ENCODE measurements at regions not wholly inside any gene's neighbourhood (a gene's known extent, or its start where the extent isn't known, plus 50 kb on each side); places are given as distances from the start of the nearest gene placed in this dataset.

- Histone ChIP-seq H3K9ac (ENCODE audit: low read depth in 1 of 2, low read length in 2 of 2) (no peak overlapping the region), H3K4me3 (ENCODE audit: low read length in 2 of 2) (no peak overlapping the region), H3K36me3 (ENCODE audit: control insufficient read depth in 2 of 2, insufficient read depth in 2 of 2, low read length in 2 of 2) (no peaks in the 10 kb centered on the region), H3K9me3 (ENCODE audit: control insufficient read depth in 2 of 2, low read length in 2 of 2) (no peaks in the 10 kb centered on the region), H3K27me3 (ENCODE audit: control insufficient read depth in 2 of 2, insufficient read depth in 2 of 2, low read length in 2 of 2) (no peaks in the 10 kb centered on the region), H3K27ac (ENCODE audit: low read depth in 2 of 2, low read length in 2 of 2) (no peak overlapping the region), H3K4me1 (ENCODE audit: control insufficient read depth in 2 of 2, insufficient read depth in 2 of 2, low read length in 2 of 2) (no peaks in the 10 kb centered on the region)
Measured at GRCh38 chr16:55175389-55175788, 148.6 kb upstream of the IRX6 start.

GRCh38 chr16:55176901-55177300 lies 147.1 kb upstream of the IRX6 start:
- Histone ChIP-seq H3K9ac (ENCODE audit: low read depth in 1 of 2, low read length in 2 of 2) (no peak overlapping the region), H3K4me1 (ENCODE audit: control insufficient read depth in 2 of 2, insufficient read depth in 2 of 2, low read length in 2 of 2) (no peaks in the 10 kb centered on the region), H3K9me3 (ENCODE audit: control insufficient read depth in 2 of 2, low read length in 2 of 2) (no peaks in the 10 kb centered on the region), H3K4me3 (ENCODE audit: low read length in 2 of 2) (no peak overlapping the region), H3K36me3 (ENCODE audit: control insufficient read depth in 2 of 2, insufficient read depth in 2 of 2, low read length in 2 of 2) (no peaks in the 10 kb centered on the region), H3K27me3 (ENCODE audit: control insufficient read depth in 2 of 2, insufficient read depth in 2 of 2, low read length in 2 of 2) (no peaks in the 10 kb centered on the region), H3K27ac (ENCODE audit: low read depth in 2 of 2, low read length in 2 of 2) (no peak overlapping the region)

- no peak overlapping the region for H3K27ac ChIP-seq (ENCODE audit: low read depth in 2 of 2, low read length in 2 of 2)
- H3K4me3 ChIP-seq (ENCODE audit: low read length in 2 of 2) = no peak overlapping the region
- no peaks in the 10 kb centered on the region for H3K27me3 ChIP-seq (ENCODE audit: control insufficient read depth in 2 of 2, insufficient read depth in 2 of 2, low read length in 2 of 2)
- no peaks in the 10 kb centered on the region for H3K36me3 ChIP-seq (ENCODE audit: control insufficient read depth in 2 of 2, insufficient read depth in 2 of 2, low read length in 2 of 2)
- no peak overlapping the region for H3K9ac ChIP-seq (ENCODE audit: low read depth in 1 of 2, low read length in 2 of 2)
- no peaks in the 10 kb centered on the region for H3K9me3 ChIP-seq (ENCODE audit: control insufficient read depth in 2 of 2, low read length in 2 of 2)
- H3K4me1 ChIP-seq (ENCODE audit: control insufficient read depth in 2 of 2, insufficient read depth in 2 of 2, low read length in 2 of 2) = no peaks in the 10 kb centered on the region
Measured at GRCh38 chr16:55179411-55179810, 144.6 kb upstream of the IRX6 start.

- Histone ChIP-seq H3K27me3 (ENCODE audit: control insufficient read depth in 2 of 2, insufficient read depth in 2 of 2, low read length in 2 of 2) (no peaks in the 10 kb centered on the region), H3K9ac (ENCODE audit: low read depth in 1 of 2, low read length in 2 of 2) (no peak overlapping the region), H3K36me3 (ENCODE audit: control insufficient read depth in 2 of 2, insufficient read depth in 2 of 2, low read length in 2 of 2) (no peaks in the 10 kb centered on the region), H3K4me3 (ENCODE audit: low read length in 2 of 2) (no peak overlapping the region), H3K9me3 (ENCODE audit: control insufficient read depth in 2 of 2, low read length in 2 of 2) (no peaks in the 10 kb centered on the region), H3K4me1 (ENCODE audit: control insufficient read depth in 2 of 2, insufficient read depth in 2 of 2, low read length in 2 of 2) (no peaks in the 10 kb centered on the region), H3K27ac (ENCODE audit: low read depth in 2 of 2, low read length in 2 of 2) (no peak overlapping the region)
Measured at GRCh38 chr16:55179852-55180585, 144.0 kb upstream of the IRX6 start.

GRCh38 chr16:55184052-55184451 lies 140.0 kb upstream of the IRX6 start:
- no peaks in the 10 kb centered on the region for H3K36me3 ChIP-seq (ENCODE audit: control insufficient read depth in 2 of 2, insufficient read depth in 2 of 2, low read length in 2 of 2)
- H3K27ac ChIP-seq (ENCODE audit: low read depth in 2 of 2, low read length in 2 of 2) = no peak overlapping the region
- H3K4me1 ChIP-seq (ENCODE audit: control insufficient read depth in 2 of 2, insufficient read depth in 2 of 2, low read length in 2 of 2) = no peaks in the 10 kb centered on the region
- no peak overlapping the region for H3K9ac ChIP-seq (ENCODE audit: low read depth in 1 of 2, low read length in 2 of 2)
- no peak overlapping the region for H3K4me3 ChIP-seq (ENCODE audit: low read length in 2 of 2)
- no peaks in the 10 kb centered on the region for H3K27me3 ChIP-seq (ENCODE audit: control insufficient read depth in 2 of 2, insufficient read depth in 2 of 2, low read length in 2 of 2)
- no peaks in the 10 kb centered on the region for H3K9me3 ChIP-seq (ENCODE audit: control insufficient read depth in 2 of 2, low read length in 2 of 2)

- Histone ChIP-seq H3K4me1 (ENCODE audit: control insufficient read depth in 2 of 2, insufficient read depth in 2 of 2, low read length in 2 of 2) (no peaks in the 10 kb centered on the region), H3K9me3 (ENCODE audit: control insufficient read depth in 2 of 2, low read length in 2 of 2) (no peaks in the 10 kb centered on the region), H3K4me3 (ENCODE audit: low read length in 2 of 2) (no peak overlapping the region), H3K36me3 (ENCODE audit: control insufficient read depth in 2 of 2, insufficient read depth in 2 of 2, low read length in 2 of 2) (no peaks in the 10 kb centered on the region), H3K27me3 (ENCODE audit: control insufficient read depth in 2 of 2, insufficient read depth in 2 of 2, low read length in 2 of 2) (no peaks in the 10 kb centered on the region), H3K27ac (ENCODE audit: low read depth in 2 of 2, low read length in 2 of 2) (no peak overlapping the region), H3K9ac (ENCODE audit: low read depth in 1 of 2, low read length in 2 of 2) (no peak overlapping the region)
Measured at GRCh38 chr16:55184619-55185018, 139.4 kb upstream of the IRX6 start.

GRCh38 chr16:55189224-55189623 lies 134.8 kb upstream of the IRX6 start:
- no peak overlapping the region for H3K4me3 ChIP-seq (ENCODE audit: low read length in 2 of 2)
- no peak overlapping the region for H3K27ac ChIP-seq (ENCODE audit: low read depth in 2 of 2, low read length in 2 of 2)
- H3K27me3 ChIP-seq (ENCODE audit: control insufficient read depth in 2 of 2, insufficient read depth in 2 of 2, low read length in 2 of 2) = no peaks in the 10 kb centered on the region
- H3K9ac ChIP-seq (ENCODE audit: low read depth in 1 of 2, low read length in 2 of 2) = no peak overlapping the region
- H3K9me3 ChIP-seq (ENCODE audit: control insufficient read depth in 2 of 2, low read length in 2 of 2) = peaks cover 0 to 2% of the 10 kb centered on the region in 2 donors
- H3K36me3 ChIP-seq (ENCODE audit: control insufficient read depth in 2 of 2, insufficient read depth in 2 of 2, low read length in 2 of 2) = no peaks in the 10 kb centered on the region
- H3K4me1 ChIP-seq (ENCODE audit: control insufficient read depth in 2 of 2, insufficient read depth in 2 of 2, low read length in 2 of 2) = no peaks in the 10 kb centered on the region

- Histone ChIP-seq H3K9me3 (ENCODE audit: control insufficient read depth in 2 of 2, low read length in 2 of 2) (peaks cover 0 to 2% of the 10 kb centered on the region in 2 donors), H3K27ac (ENCODE audit: low read depth in 2 of 2, low read length in 2 of 2) (no peak overlapping the region), H3K36me3 (ENCODE audit: control insufficient read depth in 2 of 2, insufficient read depth in 2 of 2, low read length in 2 of 2) (no peaks in the 10 kb centered on the region), H3K4me3 (ENCODE audit: low read length in 2 of 2) (no peak overlapping the region), H3K27me3 (ENCODE audit: control insufficient read depth in 2 of 2, insufficient read depth in 2 of 2, low read length in 2 of 2) (no peaks in the 10 kb centered on the region), H3K4me1 (ENCODE audit: control insufficient read depth in 2 of 2, insufficient read depth in 2 of 2, low read length in 2 of 2) (no peaks in the 10 kb centered on the region), H3K9ac (ENCODE audit: low read depth in 1 of 2, low read length in 2 of 2) (no peak overlapping the region)
Measured at GRCh38 chr16:55189682-55190636, 134.0 kb upstream of the IRX6 start.

GRCh38 chr16:55192734-55193133 lies 131.3 kb upstream of the IRX6 start:
- Histone ChIP-seq H3K4me3 (ENCODE audit: low read length in 2 of 2) (no peak overlapping the region), H3K27ac (ENCODE audit: low read depth in 2 of 2, low read length in 2 of 2) (no peak overlapping the region), H3K27me3 (ENCODE audit: control insufficient read depth in 2 of 2, insufficient read depth in 2 of 2, low read length in 2 of 2) (no peaks in the 10 kb centered on the region), H3K9me3 (ENCODE audit: control insufficient read depth in 2 of 2, low read length in 2 of 2) (peaks cover 0 to 2% of the 10 kb centered on the region in 2 donors), H3K4me1 (ENCODE audit: control insufficient read depth in 2 of 2, insufficient read depth in 2 of 2, low read length in 2 of 2) (no peaks in the 10 kb centered on the region), H3K36me3 (ENCODE audit: control insufficient read depth in 2 of 2, insufficient read depth in 2 of 2, low read length in 2 of 2) (no peaks in the 10 kb centered on the region), H3K9ac (ENCODE audit: low read depth in 1 of 2, low read length in 2 of 2) (no peak overlapping the region)

- Histone ChIP-seq H3K36me3 (ENCODE audit: control insufficient read depth in 2 of 2, insufficient read depth in 2 of 2, low read length in 2 of 2) (no peaks in the 10 kb centered on the region), H3K9me3 (ENCODE audit: control insufficient read depth in 2 of 2, low read length in 2 of 2) (no peaks in the 10 kb centered on the region), H3K9ac (ENCODE audit: low read depth in 1 of 2, low read length in 2 of 2) (no peak overlapping the region), H3K27ac (ENCODE audit: low read depth in 2 of 2, low read length in 2 of 2) (no peak overlapping the region), H3K4me1 (ENCODE audit: control insufficient read depth in 2 of 2, insufficient read depth in 2 of 2, low read length in 2 of 2) (no peaks in the 10 kb centered on the region), H3K27me3 (ENCODE audit: control insufficient read depth in 2 of 2, insufficient read depth in 2 of 2, low read length in 2 of 2) (no peaks in the 10 kb centered on the region), H3K4me3 (ENCODE audit: low read length in 2 of 2) (no peak overlapping the region)
Measured at GRCh38 chr16:55203570-55203969, 120.4 kb upstream of the IRX6 start.
